Nephron (organoid): ENCODE measurements at regions not wholly inside any gene's neighbourhood (a gene's known extent, or its start where the extent isn't known, plus 50 kb on each side); places are given as distances from the start of the nearest gene placed in this dataset.
"Not testable (repeated sequence)": the region's sequence is repeated elsewhere in the genome, so short reads cannot be mapped to it uniquely, and the experiment has no call there.

ENCODE experiments used
- H3K27ac Mint-ChIP-seq, 3 experiments: 2 replicates each; pipeline ENCODE4 v1.8.0; 2020; ENCODE audit warnings: mixed read lengths in 3 of 3, mild to moderate bottlenecking in 2 of 3, moderate library complexity in 1 of 3
- H3K27me3 Mint-ChIP-seq: 2 replicates; pipeline ENCODE4 v1.8.0; 2021; ENCODE audit warnings: low read depth, mild to moderate bottlenecking, moderate library complexity, mixed read lengths
- H3K36me3 Mint-ChIP-seq: 2 replicates; pipeline ENCODE4 v1.8.0; 2020; ENCODE audit warnings: low read depth, mixed read lengths
- H3K4me1 Mint-ChIP-seq: 2 replicates; pipeline ENCODE4 v1.8.0; 2020; ENCODE audit warnings: mixed read lengths
- H3K4me3 Mint-ChIP-seq, 3 experiments: 2 replicates each; pipeline ENCODE4 v1.8.0; 2020; ENCODE audit warnings: mild to moderate bottlenecking in 3 of 3, mixed read lengths in 3 of 3, moderate library complexity in 2 of 3
- H3K9me3 Mint-ChIP-seq: 2 replicates; pipeline ENCODE4 v1.8.0; 2020; ENCODE audit warnings: mixed read lengths
- CTCF ChIP-seq, 3 experiments: fragments of 200-600 bp; sonication (generic); IDR thresholded peaks; one replicate each; pipeline ENCODE4 v1.5.0; 2021; ENCODE audit warnings: antibody characterized with exemption in 3 of 3; ENCODE audit not compliant: unreplicated experiment in 3 of 3

GRCh38 chr6:137387096-137387764, 107.0 kb downstream of the OLIG3 start:
- Mint-ChIP-seq H3K36me3 (no peaks in the 10 kb centered on the region), H3K9me3 (no peaks in the 10 kb centered on the region), H3K4me3 (no peak overlapping the region), H3K4me1 (no peaks in the 10 kb centered on the region), H3K27ac (no peak overlapping the region), H3K27me3 (peaks cover 4% of the 10 kb centered on the region)
- no peak for TF ChIP-seq CTCF (IDR thresholded peaks at IDR 0.05; ENCODE audit: unreplicated experiment in 3 of 3)

DNA sequence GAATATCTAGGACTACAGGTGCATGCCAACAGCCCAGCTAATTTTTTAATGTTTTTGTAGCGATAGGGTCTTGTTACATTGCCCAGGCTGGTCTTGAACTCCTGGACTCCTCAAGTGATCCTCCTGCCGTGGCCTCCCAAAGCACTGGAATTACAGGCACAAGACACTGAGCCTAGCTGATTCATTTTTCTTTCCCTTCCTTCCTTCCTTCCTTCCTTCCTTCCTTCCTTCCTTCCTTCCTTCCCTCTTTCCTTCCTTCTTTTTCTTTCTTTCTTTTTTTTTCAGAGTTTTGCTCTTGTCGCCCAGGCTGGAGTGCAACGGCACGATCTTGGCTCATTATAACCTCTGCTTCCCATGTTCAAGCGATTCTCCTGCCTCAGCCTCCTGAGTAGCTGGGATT, 110.9 kb downstream of the OLIG3 start:
- H3K27me3 Mint-ChIP-seq, H3K4me1 Mint-ChIP-seq, H3K4me3 Mint-ChIP-seq, H3K27ac Mint-ChIP-seq, H3K36me3 Mint-ChIP-seq: not testable (repeated sequence)
- H3K9me3 Mint-ChIP-seq, result peaks cover 14% of the 10 kb centered on the region

- TF ChIP-seq CTCF (IDR thresholded peaks at IDR 0.05; ENCODE audit: unreplicated experiment in 3 of 3), result no peak
- Mint-ChIP-seq H3K4me3 (no peak overlapping the region), H3K27ac (no peak overlapping the region), H3K9me3 (peaks cover 17% of the 10 kb centered on the region), H3K36me3 (no peaks in the 10 kb centered on the region), H3K4me1 (no peaks in the 10 kb centered on the region), H3K27me3 (peaks cover 3% of the 10 kb centered on the region)
Observed at GRCh38 chr6:137378090-137378369, 116.2 kb downstream of the OLIG3 start.

DNA sequence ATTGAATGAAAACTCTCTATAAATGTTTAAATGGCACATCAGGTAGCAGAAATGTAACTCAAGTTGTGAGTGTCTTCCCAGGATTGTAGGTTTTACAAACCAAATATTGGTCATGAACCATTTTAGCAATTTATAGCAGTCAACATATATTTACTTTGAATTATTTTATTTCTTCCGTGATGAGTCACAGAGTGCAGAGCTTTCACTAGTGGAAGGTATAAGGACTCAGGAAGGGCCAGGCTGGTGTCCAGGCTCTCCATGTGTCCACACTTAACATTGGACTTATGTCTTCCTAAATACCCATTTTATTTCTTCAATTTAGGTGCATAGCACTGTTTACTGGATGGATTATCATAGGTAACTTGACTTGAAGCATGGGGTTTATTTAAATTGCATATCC, 120.9 kb downstream of the OLIG3 start:
- no peak overlapping the region for H3K4me3 Mint-ChIP-seq
- TF ChIP-seq CTCF (IDR thresholded peaks at IDR 0.05; ENCODE audit: unreplicated experiment in 3 of 3), result no peak
- no peaks in the 10 kb centered on the region for H3K36me3 Mint-ChIP-seq
- H3K27ac Mint-ChIP-seq, result no peak overlapping the region
- no peaks in the 10 kb centered on the region for H3K4me1 Mint-ChIP-seq
- H3K27me3 Mint-ChIP-seq, result peaks cover 6% of the 10 kb centered on the region
- H3K9me3 Mint-ChIP-seq, result peaks cover 3% of the 10 kb centered on the region

GRCh38 chr6:137372532-137372931, 121.7 kb downstream of the OLIG3 start:
- no peak for TF ChIP-seq CTCF (IDR thresholded peaks at IDR 0.05; ENCODE audit: unreplicated experiment in 3 of 3)
- peaks cover 6% of the 10 kb centered on the region for H3K27me3 Mint-ChIP-seq
- no peaks in the 10 kb centered on the region for H3K4me1 Mint-ChIP-seq
- H3K9me3 Mint-ChIP-seq, result no peaks in the 10 kb centered on the region
- H3K27ac Mint-ChIP-seq, result no peak overlapping the region
- H3K36me3 Mint-ChIP-seq, result no peaks in the 10 kb centered on the region
- no peak overlapping the region for H3K4me3 Mint-ChIP-seq

DNA sequence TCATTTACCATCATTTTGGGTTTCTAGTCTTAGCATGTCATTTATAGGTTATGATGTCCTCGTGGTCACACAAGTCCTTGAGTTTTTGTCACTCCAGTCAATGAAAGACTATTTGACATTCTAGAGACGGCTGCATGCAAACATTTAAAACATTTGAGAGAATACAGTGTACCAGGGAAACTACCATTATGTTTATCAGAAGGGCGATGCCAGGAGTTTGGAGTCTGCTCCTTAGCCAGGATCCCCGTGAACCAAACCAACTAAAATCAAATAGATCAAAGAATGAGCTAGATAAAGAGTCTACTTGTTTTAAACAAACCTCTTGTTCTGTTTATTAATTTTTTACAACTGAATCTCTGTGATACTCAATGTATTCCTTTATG, 122.6 kb downstream of the OLIG3 start:
- Mint-ChIP-seq H3K9me3 (no peaks in the 10 kb centered on the region), H3K4me3 (no peak overlapping the region), H3K4me1 (no peaks in the 10 kb centered on the region), H3K27ac (no peak overlapping the region), H3K36me3 (no peaks in the 10 kb centered on the region), H3K27me3 (peaks cover 6% of the 10 kb centered on the region)
- TF ChIP-seq CTCF (IDR thresholded peaks at IDR 0.05; ENCODE audit: unreplicated experiment in 3 of 3), result no peak
